GM12865 (cell line): ENCODE measurements at regions not wholly inside any gene's neighbourhood (a gene's known extent, or its start where the extent isn't known, plus 50 kb on each side); places are given as distances from the start of the nearest gene placed in this dataset.
A peak's percentile ranks its signal among the peaks of the same experiment; 100 is the strongest.

Experiments used
- DNase-seq: peaks from one replicate; pipeline ENCODE4 v3.0.0; 2010; ENCODE audit warnings: low read depth
- H3K4me3 ChIP-seq: 2 replicates; pipeline ENCODE4 v1.5.1; 2011; ENCODE audit warnings: mild to moderate bottlenecking, low read depth, low read length, control low read depth
- CTCF ChIP-seq: IDR thresholded peaks from 2 replicates; pipeline ENCODE4 v1.5.1; 2011; ENCODE audit warnings: low read length, control low read depth, low read depth, inconsistent platforms; ENCODE audit not compliant: insufficient read depth; ENCODE audit errors: missing control alignments

- no peak for TF ChIP-seq CTCF
- H3K4me3 ChIP-seq, result no peak overlapping the region
- peak; percentile 22 for DNase-seq
These were observed 143.9 kb downstream of the GALR1 start for GRCh38 chr18:77393519-77393918.

GRCh38 chr18:77395953-77396352 is 146.3 kb downstream of the GALR1 start:
- no peak for DNase-seq
- H3K4me3 ChIP-seq, result no peak overlapping the region
- no peak for TF ChIP-seq CTCF

GRCh38 chr18:77397056-77397455 is 147.4 kb downstream of the GALR1 start:
- no peak for DNase-seq
- no peak for TF ChIP-seq CTCF
- H3K4me3 ChIP-seq, result no peak overlapping the region

GRCh38 chr18:77397617-77398016 is 148.0 kb downstream of the GALR1 start:
- no peak for DNase-seq
- no peak for TF ChIP-seq CTCF
- no peak overlapping the region for H3K4me3 ChIP-seq

GRCh38 chr18:77400561-77400960 is 150.9 kb downstream of the GALR1 start:
- no peak for DNase-seq
- no peak for TF ChIP-seq CTCF
- H3K4me3 ChIP-seq, result no peak overlapping the region

- no peak overlapping the region for H3K4me3 ChIP-seq
- no peak for DNase-seq
- no peak for TF ChIP-seq CTCF
These were observed 151.5 kb downstream of the GALR1 start for GRCh38 chr18:77401173-77401572.

GRCh38 chr18:77403969-77404535 is 154.4 kb downstream of the GALR1 start:
- TF ChIP-seq CTCF, result no peak
- H3K4me3 ChIP-seq, result no peak overlapping the region
- DNase-seq, result no peak
